ENCODE measurements at regions not wholly inside any gene's neighbourhood (a gene's known extent, or its start where the extent isn't known, plus 50 kb on each side); places are given as distances from the start of the nearest gene placed in this dataset.

GRCh38 chr9:129377931-129378661, 200.0 kb upstream of the IER5L start:
- Histone ChIP-seq H3K36me3 (replicated peaks in 1 of 2; ENCODE audit: control insufficient read depth in 1 of 2, insufficient read depth in 2 of 2, low read length in 1 of 2) (no peaks in the 10 kb centered on the region), H3K27ac (ENCODE audit: low read depth in 2 of 2, low read length in 1 of 2) (no peak overlapping the region), H3K4me2 (no peak overlapping the region), H3K9me2 (no peaks in the 10 kb centered on the region), H3K79me2 (ENCODE audit: insufficient read depth) (no peaks in the 10 kb centered on the region), H3K9me3 (no peaks in the 10 kb centered on the region), H3K27me3 (ENCODE audit: insufficient read depth) (no peaks in the 10 kb centered on the region), H3K9ac (no peak overlapping the region), H3K4me3 (ENCODE audit: low read depth in 2 of 2, low read length in 1 of 2) (no peak overlapping the region), H3K4me1 (ENCODE audit: control insufficient read depth in 1 of 2, insufficient read depth in 2 of 2, low read depth in 1 of 2, low read length in 1 of 2) (peaks cover 0 to 9% of the 10 kb centered on the region in 2 experiments; a peak in 1 of 4 replicates), H4K20me1 (ENCODE audit: insufficient read depth) (no peaks in the 10 kb centered on the region), H2AFZ (ENCODE audit: low read depth) (no peak overlapping the region), H3F3A (replicated peaks; ENCODE audit: insufficient read depth) (no peaks in the 10 kb centered on the region)
- no peak for DNase-seq
- POLR2A ChIA-PET: no interaction called here
- WGBS (ENCODE audit: low lambda C conversion rate): 89% methylated on average over 28 of the region's 28 CpGs
- CTCF ChIA-PET: interaction anchor here (1.3 kb wide), 1 partner anchor 23 kb away, joined by 3 read pairs; no protein-coding TSS in a partner anchor
- TF ChIP-seq POLR2AphosphoS5 (IDR thresholded peaks at IDR 0.05; ENCODE audit: low read depth, low read length) (no peak), RCOR1 (IDR thresholded peaks at IDR 0.05; ENCODE audit: low read length) (no peak)

GRCh38 chr9:129377181-129377580, 199.1 kb upstream of the IER5L start:
- Histone ChIP-seq H3K79me2 (ENCODE audit: insufficient read depth) (no peaks in the 10 kb centered on the region), H3K4me3 (ENCODE audit: low read depth in 2 of 2, low read length in 1 of 2) (no peak overlapping the region), H3K27me3 (ENCODE audit: insufficient read depth) (no peaks in the 10 kb centered on the region), H2AFZ (ENCODE audit: low read depth) (no peak overlapping the region), H3K9me2 (no peaks in the 10 kb centered on the region), H3F3A (replicated peaks; ENCODE audit: insufficient read depth) (no peaks in the 10 kb centered on the region), H3K9me3 (no peaks in the 10 kb centered on the region), H3K4me1 (ENCODE audit: control insufficient read depth in 1 of 2, insufficient read depth in 2 of 2, low read depth in 1 of 2, low read length in 1 of 2) (no peaks in the 10 kb centered on the region; a peak in 1 of 4 replicates), H3K36me3 (replicated peaks in 1 of 2; ENCODE audit: control insufficient read depth in 1 of 2, insufficient read depth in 2 of 2, low read length in 1 of 2) (no peaks in the 10 kb centered on the region), H3K27ac (ENCODE audit: low read depth in 2 of 2, low read length in 1 of 2) (no peak overlapping the region), H3K9ac (no peak overlapping the region), H4K20me1 (ENCODE audit: insufficient read depth) (no peaks in the 10 kb centered on the region), H3K4me2 (no peak overlapping the region)
- WGBS (ENCODE audit: low lambda C conversion rate): 79% methylated on average over 5 of the region's 5 CpGs
- ChIA-PET POLR2A (no interaction called here), CTCF (interaction anchor here (0.9 to 1.3 kb wide), 2 partner anchors 23 to 247 kb away, joined by 3 read pairs; no protein-coding TSS in a partner anchor)
- TF ChIP-seq FOXJ3 (CRISPR knock-in tag; IDR thresholded peaks at IDR 0.05) (no peak), MXI1 (IDR thresholded peaks at IDR 0.05; ENCODE audit: low read depth, low read length) (no peak), TEAD4 (IDR thresholded peaks at IDR 0.05; ENCODE audit: borderline replicate concordance, insufficient read depth) (no peak), RAD21 (IDR thresholded peaks at IDR 0.05; ENCODE audit: low read length) (no peak), SMC3 (IDR thresholded peaks at IDR 0.05; ENCODE audit: low read depth, low read length) (no peak), FOXM1 (IDR thresholded peaks at IDR 0.05; ENCODE audit: low read depth) (no peak), IRF3 (IDR thresholded peaks at IDR 0.05; ENCODE audit: low read depth, low read length) (no peak), CTCF (IDR thresholded peaks at IDR 0.05) (no peak), JUND (IDR thresholded peaks at IDR 0.05) (no peak), MEF2A (IDR thresholded peaks at IDR 0.05; ENCODE audit: borderline replicate concordance, low read depth) (no peak), RCOR1 (IDR thresholded peaks at IDR 0.05; ENCODE audit: low read length) (no peak), NRF1 (IDR thresholded peaks at IDR 0.05; ENCODE audit: low read depth, low read length) (no peak), ZBTB33 (IDR thresholded peaks at IDR 0.05; ENCODE audit: borderline replicate concordance, low read depth) (no peak), EP300 (IDR thresholded peaks at IDR 0.05; ENCODE audit: borderline replicate concordance in 1 of 2, low read depth in 1 of 2, low read length in 1 of 2) (no peak), GABPA (IDR thresholded peaks at IDR 0.05; ENCODE audit: low read depth) (no peak)
- DNase-seq: no peak
